SK-N-SH (cell line): ENCODE measurements at regions not wholly inside any gene's neighbourhood (a gene's known extent, or its start where the extent isn't known, plus 50 kb on each side); places are given as distances from the start of the nearest gene placed in this dataset.

ENCODE experiments used
- CTCF ChIA-PET: fragments of 300-600, 350-600 bp; formaldehyde crosslinking; extraction: SDS; loops from one replicate; lab custom pipeline; 2021; lab: Yijun Ruan, JAX
- POLR2A ChIA-PET: fragments of 350-600 bp; sonication (Branson Sonifier 250); formaldehyde crosslinking; extraction: SDS; loops from one replicate; lab custom pipeline; 2020; ENCODE audit warnings: antibody characterized with exemption, inconsistent platforms; lab: Yijun Ruan, JAX
- DNase-seq: peaks from one replicate; pipeline ENCODE4 v3.0.0; 2012
- H2AFZ ChIP-seq: fragments of 200-600 bp; sonication (generic); 2 replicates; pipeline ENCODE4 v1.8.1; 2016; ENCODE audit warnings: antibody characterized with exemption, mild to moderate bottlenecking, low read depth
- H3F3A ChIP-seq: fragments of 200-600 bp; sonication (generic); replicated peaks from 2 replicates; pipeline ENCODE3; 2016; ENCODE audit warnings: antibody characterized with exemption, mild to moderate bottlenecking; ENCODE audit not compliant: insufficient read depth
- H3K27ac ChIP-seq, 2 experiments: fragments of 200-500 bp in 1 of 2; fragments of 200-600 bp in 1 of 2; sonication (Bioruptor generic) in 1 of 2; sonication (generic), shearing (Covaris generic) in 1 of 2; 2 replicates each; pipeline versions ENCODE4 v1.5.1 to v1.6.1; 2014 to 2016; ENCODE audit warnings: low read depth in 2 of 2, inconsistent platforms in 1 of 2, low read length in 1 of 2, mild to moderate bottlenecking in 1 of 2, mixed read lengths in 1 of 2
- H3K27me3 ChIP-seq: fragments of 200-600 bp; sonication (generic), shearing (Covaris generic); 2 replicates; pipeline ENCODE4 v1.6.1; 2016; ENCODE audit warnings: mixed run types; ENCODE audit not compliant: insufficient read depth
- H3K36me3 ChIP-seq, 2 experiments: fragments of 200-500 bp in 1 of 2; fragments of 200-600 bp in 1 of 2; sonication (Bioruptor generic) in 1 of 2; sonication (generic) in 1 of 2; replicated peaks in 1 of 2; 2 replicates each; pipeline versions ENCODE3 to v1.5.1; 2014 to 2016; ENCODE audit warnings: low read length in 1 of 2, mild to moderate bottlenecking in 1 of 2; ENCODE audit not compliant: insufficient read depth in 2 of 2, control insufficient read depth in 1 of 2
- H3K4me1 ChIP-seq, 2 experiments: fragments of 200-500 bp in 1 of 2; fragments of 200-600 bp in 1 of 2; sonication (Bioruptor generic) in 1 of 2; sonication (generic), shearing (Covaris generic) in 1 of 2; 2 replicates each; pipeline versions ENCODE4 v1.5.1 to v1.6.1; 2014 to 2016; ENCODE audit warnings: low read depth in 1 of 2, low read length in 1 of 2, mixed run types in 1 of 2; ENCODE audit not compliant: insufficient read depth in 2 of 2, control insufficient read depth in 1 of 2
- H3K4me2 ChIP-seq: fragments of 200-600 bp; sonication (generic), shearing (Covaris generic); 2 replicates; pipeline ENCODE4 v1.6.1; 2017; ENCODE audit warnings: mixed run types
- H3K4me3 ChIP-seq, 2 experiments: fragments of 200-500 bp in 1 of 2; fragments of 200-600 bp in 1 of 2; sonication (Bioruptor generic) in 1 of 2; sonication (generic), shearing (Covaris generic) in 1 of 2; 2 replicates each; pipeline versions ENCODE4 v1.5.1 to v1.8.1; 2014 to 2016; ENCODE audit warnings: low read depth in 2 of 2, inconsistent platforms in 1 of 2, low read length in 1 of 2, mild to moderate bottlenecking in 1 of 2, mixed read lengths in 1 of 2, moderate library complexity in 1 of 2
- H3K79me2 ChIP-seq: fragments of 200-600 bp; sonication (generic); 2 replicates; pipeline ENCODE4 v1.8.1; 2017; ENCODE audit warnings: mild to moderate bottlenecking; ENCODE audit not compliant: insufficient read depth
- H3K9ac ChIP-seq: fragments of 200-600 bp; sonication (generic); 2 replicates; pipeline ENCODE4 v1.6.1; 2017; ENCODE audit warnings: mixed run types
- H3K9me2 ChIP-seq: fragments of 200-600 bp; sonication (generic); 2 replicates; pipeline ENCODE4 v1.6.1; 2017; ENCODE audit warnings: mixed run types
- H3K9me3 ChIP-seq: fragments of 200-600 bp; sonication (generic); 2 replicates; pipeline ENCODE4 v1.6.1; 2017; ENCODE audit warnings: mixed run types, mild to moderate bottlenecking, moderate library complexity
- H4K20me1 ChIP-seq: fragments of 200-600 bp; sonication (generic); 2 replicates; pipeline ENCODE4 v1.6.1; 2017; ENCODE audit warnings: mild to moderate bottlenecking, mixed run types; ENCODE audit not compliant: insufficient read depth
- CTCF ChIP-seq: fragments of 200-600 bp; sonication (generic); IDR thresholded peaks from 2 replicates; pipeline ENCODE4 v1.6.1; 2017; ENCODE audit warnings: antibody characterized with exemption, mild to moderate bottlenecking, moderate library complexity
- EP300 ChIP-seq, 2 experiments: IDR thresholded peaks; 2 replicates each; pipeline versions ENCODE4 v1.4.0 to v1.6.1; 2012; ENCODE audit warnings: borderline replicate concordance in 1 of 2, low read depth in 1 of 2, low read length in 1 of 2
- FOXM1 ChIP-seq: IDR thresholded peaks from 2 replicates; pipeline ENCODE4 v1.4.0; 2012; ENCODE audit warnings: low read depth, mild to moderate bottlenecking
- GABPA ChIP-seq: IDR thresholded peaks from 2 replicates; pipeline ENCODE4 v1.4.0; 2012; ENCODE audit warnings: low read depth, mild to moderate bottlenecking
- GATA2 ChIP-seq: sonication (generic); formaldehyde crosslinking; IDR thresholded peaks from 2 replicates; pipeline ENCODE4 v1.5.0; 2020; ENCODE audit warnings: mild to moderate bottlenecking, missing genetic modification reagents
- NFIC ChIP-seq: IDR thresholded peaks from 2 replicates; pipeline ENCODE4 v1.4.0; 2012; ENCODE audit warnings: borderline replicate concordance
- RCOR1 ChIP-seq: fragments of 150-350 bp; IDR thresholded peaks from 2 replicates; pipeline ENCODE4 v1.6.1; 2017; ENCODE audit warnings: antibody characterized with exemption, low read length
- REST ChIP-seq: IDR thresholded peaks from 2 replicates; pipeline ENCODE4 v1.6.1; 2012; ENCODE audit warnings: mild to moderate bottlenecking, low read depth, low read length, moderate library complexity
- RFX5 ChIP-seq: IDR thresholded peaks from 2 replicates; pipeline ENCODE4 v1.6.1; 2012; ENCODE audit warnings: mild to moderate bottlenecking, improper control_type of control experiment, low read length
- SMC3 ChIP-seq: IDR thresholded peaks from 2 replicates; pipeline ENCODE4 v1.6.1; 2012; ENCODE audit warnings: low read depth, low read length, improper control_type of control experiment
- TEAD4 ChIP-seq: IDR thresholded peaks from 2 replicates; pipeline ENCODE4 v1.4.0; 2012; ENCODE audit warnings: mild to moderate bottlenecking, borderline replicate concordance; ENCODE audit not compliant: insufficient read depth
- USF2 ChIP-seq: fragments of 150-350 bp; IDR thresholded peaks from 2 replicates; pipeline ENCODE4 v1.6.1; 2017; ENCODE audit warnings: antibody characterized with exemption, low read length, low read depth, borderline replicate concordance
- ZBTB33 ChIP-seq: IDR thresholded peaks from 2 replicates; pipeline ENCODE4 v1.4.0; 2012; ENCODE audit warnings: low read depth, borderline replicate concordance
- WGBS: methylation state at CpG from one replicate; pipeline ENCODE4 v1.1.6; 2017; ENCODE audit warnings: low lambda C conversion rate; 5-methylcytosine and 5-hydroxymethylcytosine counted together

GRCh38 chr18:67151366-67151765 lies 365.2 kb downstream of the DSEL start (continued):
- TF ChIP-seq ZBTB33 (no peak), REST (no peak), RFX5 (no peak)

- Histone ChIP-seq H3K4me2 (no peak overlapping the region), H3K27ac (no peak overlapping the region), H4K20me1 (no peaks in the 10 kb centered on the region), H3K9me2 (no peaks in the 10 kb centered on the region), H3K36me3 (no peaks in the 10 kb centered on the region), H3K4me3 (no peak overlapping the region), H3K9me3 (no peaks in the 10 kb centered on the region; the same call in 1 of the 2 replicates), H3K4me1 (no peaks in the 10 kb centered on the region), H3K79me2 (no peaks in the 10 kb centered on the region), H3K27me3 (no peaks in the 10 kb centered on the region), H3F3A (no peaks in the 10 kb centered on the region), H2AFZ (no peak overlapping the region), H3K9ac (no peak overlapping the region)
- CTCF ChIA-PET: interaction anchor here (1.4 kb wide), 1 partner anchor 53 kb away, joined by 3 read pairs; no protein-coding TSS in a partner anchor
- TF ChIP-seq EP300 (IDR thresholded peaks at IDR 0.05; ENCODE audit: borderline replicate concordance in 1 of 2, low read depth in 1 of 2, low read length in 1 of 2) (no peak), GABPA (no peak), USF2 (no peak), GATA2 (CRISPR knock-in tag) (no peak), FOXM1 (no peak), RCOR1 (no peak), REST (no peak), TEAD4 (no peak), NFIC (no peak), CTCF (no peak), SMC3 (no peak)
- no peak for DNase-seq
- 70% methylated on average over 9 of the region's 9 CpGs for WGBS
- POLR2A ChIA-PET: no interaction called here
Measured at GRCh38 chr18:67145586-67146292, 370.8 kb downstream of the DSEL start.
